ENCODE measurements at regions not wholly inside any gene's neighbourhood (a gene's known extent, or its start where the extent isn't known, plus 50 kb on each side); places are given as distances from the start of the nearest gene placed in this dataset.

DNA sequence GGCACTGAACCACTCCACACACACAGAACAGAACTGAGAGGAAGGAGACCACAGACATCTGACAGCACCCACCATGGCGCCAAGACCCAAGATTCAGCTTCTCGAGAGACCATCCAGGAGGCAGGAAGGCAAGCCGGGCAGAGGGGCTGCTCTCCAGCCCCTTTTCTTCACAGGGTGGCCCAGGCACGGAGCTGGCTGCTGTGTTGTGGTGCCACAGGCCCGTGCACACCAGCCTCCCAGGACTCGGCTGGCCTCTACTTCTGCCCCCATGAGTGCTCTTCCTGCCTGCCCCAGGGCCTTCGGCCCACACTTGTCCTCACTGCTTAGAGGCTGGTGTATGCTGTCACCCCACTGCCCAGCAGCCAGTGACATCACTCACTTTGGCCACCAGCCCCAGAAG is 547.6 kb upstream of the RAB6C start:
- Histone ChIP-seq H3F3A (ENCODE audit: low read depth) (no peaks in the 10 kb centered on the region), H3K9me3 (ENCODE audit: low read depth) (no peaks in the 10 kb centered on the region), H3K36me3 (no peaks in the 10 kb centered on the region), H3K9ac (no peak overlapping the region), H3K4me2 (no peak overlapping the region), H3K4me1 (no peaks in the 10 kb centered on the region), H3K79me2 (ENCODE audit: low read depth) (no peaks in the 10 kb centered on the region), H2AFZ (replicated peaks) (no peak overlapping the region), H3K27ac (no peak overlapping the region), H3K4me3 (no peak overlapping the region), H4K20me1 (ENCODE audit: low read depth) (no peaks in the 10 kb centered on the region), H3K27me3 (no peaks in the 10 kb centered on the region)
- no peaks in the 10 kb centered on the region for H3K9me3 Mint-ChIP-seq
- no peaks in the 10 kb centered on the region for H3K4me1 Mint-ChIP-seq
- DNase-seq (ENCODE audit: low spot score), result no peak
- H3K27me3 Mint-ChIP-seq (ENCODE audit: insufficient read depth, low read depth), result peaks cover 2% of the 10 kb centered on the region
- no peak overlapping the region for H3K4me3 Mint-ChIP-seq
- TF ChIP-seq, protein P1, sequence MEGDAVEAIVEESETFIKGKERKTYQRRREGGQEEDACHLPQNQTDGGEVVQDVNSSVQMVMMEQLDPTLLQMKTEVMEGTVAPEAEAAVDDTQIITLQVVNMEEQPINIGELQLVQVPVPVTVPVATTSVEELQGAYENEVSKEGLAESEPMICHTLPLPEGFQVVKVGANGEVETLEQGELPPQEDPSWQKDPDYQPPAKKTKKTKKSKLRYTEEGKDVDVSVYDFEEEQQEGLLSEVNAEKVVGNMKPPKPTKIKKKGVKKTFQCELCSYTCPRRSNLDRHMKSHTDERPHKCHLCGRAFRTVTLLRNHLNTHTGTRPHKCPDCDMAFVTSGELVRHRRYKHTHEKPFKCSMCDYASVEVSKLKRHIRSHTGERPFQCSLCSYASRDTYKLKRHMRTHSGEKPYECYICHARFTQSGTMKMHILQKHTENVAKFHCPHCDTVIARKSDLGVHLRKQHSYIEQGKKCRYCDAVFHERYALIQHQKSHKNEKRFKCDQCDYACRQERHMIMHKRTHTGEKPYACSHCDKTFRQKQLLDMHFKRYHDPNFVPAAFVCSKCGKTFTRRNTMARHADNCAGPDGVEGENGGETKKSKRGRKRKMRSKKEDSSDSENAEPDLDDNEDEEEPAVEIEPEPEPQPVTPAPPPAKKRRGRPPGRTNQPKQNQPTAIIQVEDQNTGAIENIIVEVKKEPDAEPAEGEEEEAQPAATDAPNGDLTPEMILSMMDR (IDR thresholded peaks at IDR 0.05), result no peak
- TF ChIP-seq EZH2 (IDR thresholded peaks at IDR 0.05) (no peak), EZH2phosphoT487 (IDR thresholded peaks at IDR 0.05) (no peak)
- no peak overlapping the region for H3K27ac Mint-ChIP-seq
- no peaks in the 10 kb centered on the region for H3K36me3 Mint-ChIP-seq

DNA sequence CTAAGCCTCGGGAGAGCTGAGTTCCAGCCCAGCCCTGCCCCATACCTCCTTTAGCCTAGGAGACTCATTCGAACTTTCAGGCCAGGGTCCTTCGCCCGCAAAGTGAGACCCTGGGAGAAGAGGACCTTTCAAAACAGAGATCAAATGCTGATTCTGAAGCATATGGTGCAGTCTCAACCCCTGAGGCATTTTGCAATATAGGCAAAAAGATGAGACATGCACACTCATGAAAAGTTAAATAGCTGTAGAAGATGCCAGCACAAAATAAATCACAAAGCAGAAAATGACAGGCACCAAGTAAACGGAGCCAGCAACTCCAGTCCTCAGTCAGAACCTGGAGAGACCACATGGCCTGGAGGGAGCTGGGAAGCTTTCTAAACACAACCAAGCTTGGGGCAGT is 542.7 kb upstream of the RAB6C start:
- H3K9me3 Mint-ChIP-seq, result no peaks in the 10 kb centered on the region
- Histone ChIP-seq H3K9ac (no peak overlapping the region), H3F3A (ENCODE audit: low read depth) (no peaks in the 10 kb centered on the region), H3K36me3 (no peaks in the 10 kb centered on the region), H3K79me2 (ENCODE audit: low read depth) (no peaks in the 10 kb centered on the region), H2AFZ (replicated peaks) (no peak overlapping the region), H3K4me1 (no peaks in the 10 kb centered on the region), H3K4me2 (no peak overlapping the region), H4K20me1 (ENCODE audit: low read depth) (no peaks in the 10 kb centered on the region), H3K9me3 (ENCODE audit: low read depth) (no peaks in the 10 kb centered on the region), H3K4me3 (no peak overlapping the region), H3K27me3 (no peaks in the 10 kb centered on the region), H3K27ac (no peak overlapping the region)
- no peak overlapping the region for H3K4me3 Mint-ChIP-seq
- H3K36me3 Mint-ChIP-seq, result no peaks in the 10 kb centered on the region
- no peaks in the 10 kb centered on the region for H3K4me1 Mint-ChIP-seq
- no peak overlapping the region for H3K27ac Mint-ChIP-seq
- peaks cover 5% of the 10 kb centered on the region for H3K27me3 Mint-ChIP-seq (ENCODE audit: insufficient read depth, low read depth)
- no peak for DNase-seq (ENCODE audit: low spot score)
- TF ChIP-seq EZH2phosphoT487 (IDR thresholded peaks at IDR 0.05) (no peak), EZH2 (IDR thresholded peaks at IDR 0.05) (no peak)
- TF ChIP-seq, protein P1 (IDR thresholded peaks at IDR 0.05), result no peak

DNA sequence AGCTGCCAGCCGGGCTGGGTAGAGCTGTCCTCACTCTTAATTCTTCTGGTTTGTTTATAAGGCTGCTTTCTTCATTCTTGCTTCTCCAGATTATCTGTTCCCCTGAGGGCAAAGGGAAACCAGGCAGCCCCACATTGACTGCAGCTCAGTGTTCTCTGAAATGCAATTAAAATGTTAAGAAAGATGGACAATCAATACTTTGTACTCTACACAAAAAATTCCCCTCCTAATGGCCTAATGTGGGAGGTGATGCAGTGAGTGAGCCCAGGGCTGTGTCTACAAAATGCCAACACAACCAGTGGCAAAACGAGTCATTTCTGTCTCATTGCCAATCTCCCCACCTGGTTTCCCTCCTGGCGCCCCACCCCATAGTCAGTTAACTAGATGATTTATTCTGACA is 541.7 kb upstream of the RAB6C start:
- H2AFZ ChIP-seq (replicated peaks), result no peak overlapping the region
- H3K9me3 ChIP-seq (ENCODE audit: low read depth), result no peaks in the 10 kb centered on the region
- no peak overlapping the region for H3K4me3 ChIP-seq
- no peak overlapping the region for H3K9ac ChIP-seq
- TF ChIP-seq EZH2 (IDR thresholded peaks at IDR 0.05) (no peak), EZH2phosphoT487 (IDR thresholded peaks at IDR 0.05) (no peak)
- TF ChIP-seq, protein P1 (IDR thresholded peaks at IDR 0.05), result no peak
- no peaks in the 10 kb centered on the region for H3K27me3 ChIP-seq
- no peak overlapping the region for H3K27ac ChIP-seq
- no peaks in the 10 kb centered on the region for H3K4me1 ChIP-seq
- Mint-ChIP-seq H3K27me3 (ENCODE audit: insufficient read depth, low read depth) (peaks cover 5% of the 10 kb centered on the region), H3K4me1 (no peaks in the 10 kb centered on the region), H3K27ac (no peak overlapping the region), H3K36me3 (no peaks in the 10 kb centered on the region), H3K9me3 (no peaks in the 10 kb centered on the region), H3K4me3 (no peak overlapping the region)
- H3K79me2 ChIP-seq (ENCODE audit: low read depth), result no peaks in the 10 kb centered on the region
- H3F3A ChIP-seq (ENCODE audit: low read depth), result no peaks in the 10 kb centered on the region
- no peak for DNase-seq (ENCODE audit: low spot score)
- H3K36me3 ChIP-seq, result no peaks in the 10 kb centered on the region
- no peak overlapping the region for H3K4me2 ChIP-seq
- H4K20me1 ChIP-seq (ENCODE audit: low read depth), result no peaks in the 10 kb centered on the region

All from neural progenitor cell (in vitro differentiated cells).